ENCODE measurements at regions not wholly inside any gene's neighbourhood (a gene's known extent, or its start where the extent isn't known, plus 50 kb on each side); places are given as distances from the start of the nearest gene placed in this dataset.

GRCh38 chr6:74256381-74256780, 560.4 kb downstream of the CD109 start:
- TF ChIP-seq FOXP2 (optimal IDR thresholded peaks at IDR 0.05; ENCODE audit: borderline replicate concordance, extremely low read depth, extremely low read length, insufficient read depth) (no peak), TAF1 (IDR thresholded peaks at IDR 0.05; ENCODE audit: borderline replicate concordance, insufficient read depth, low read length) (no peak), REST (IDR thresholded peaks at IDR 0.05; ENCODE audit: insufficient read depth in 1 of 2, low read depth in 2 of 2, low read length in 2 of 2) (no peak), POLR2AphosphoS5 (IDR thresholded peaks at IDR 0.05; ENCODE audit: low read depth, low read length) (no peak), SIN3A (IDR thresholded peaks at IDR 0.05; ENCODE audit: borderline replicate concordance, insufficient read depth, low read length) (no peak)

GRCh38 chr6:74253261-74253660, 557.3 kb downstream of the CD109 start:
- TF ChIP-seq FOXP2 (optimal IDR thresholded peaks at IDR 0.05; ENCODE audit: borderline replicate concordance, extremely low read depth, extremely low read length, insufficient read depth) (no peak), REST (IDR thresholded peaks at IDR 0.05; ENCODE audit: insufficient read depth in 1 of 2, low read depth in 2 of 2, low read length in 2 of 2) (no peak), SIN3A (IDR thresholded peaks at IDR 0.05; ENCODE audit: borderline replicate concordance, insufficient read depth, low read length) (no peak)

- TF ChIP-seq REST (IDR thresholded peaks at IDR 0.05; ENCODE audit: insufficient read depth in 1 of 2, low read depth in 2 of 2, low read length in 2 of 2) (no peak), POLR2AphosphoS5 (IDR thresholded peaks at IDR 0.05; ENCODE audit: low read depth, low read length) (no peak), SIN3A (IDR thresholded peaks at IDR 0.05; ENCODE audit: borderline replicate concordance, insufficient read depth, low read length) (no peak), FOXP2 (optimal IDR thresholded peaks at IDR 0.05; ENCODE audit: borderline replicate concordance, extremely low read depth, extremely low read length, insufficient read depth) (no peak), TAF1 (IDR thresholded peaks at IDR 0.05; ENCODE audit: borderline replicate concordance, insufficient read depth, low read length) (no peak)
Measured at GRCh38 chr6:74250161-74250818, 554.3 kb downstream of the CD109 start.

- no peak for TF ChIP-seq TAF1 (IDR thresholded peaks at IDR 0.05; ENCODE audit: borderline replicate concordance, insufficient read depth, low read length)
- no peak for TF ChIP-seq FOXP2 (optimal IDR thresholded peaks at IDR 0.05; ENCODE audit: borderline replicate concordance, extremely low read depth, extremely low read length, insufficient read depth)
- TF ChIP-seq POLR2AphosphoS5 (IDR thresholded peaks at IDR 0.05; ENCODE audit: low read depth, low read length): no peak
- TF ChIP-seq SIN3A (IDR thresholded peaks at IDR 0.05; ENCODE audit: borderline replicate concordance, insufficient read depth, low read length): no peak
- no peak for TF ChIP-seq REST (IDR thresholded peaks at IDR 0.05; ENCODE audit: insufficient read depth in 1 of 2, low read depth in 2 of 2, low read length in 2 of 2)
Measured at GRCh38 chr6:74249658-74250057, 553.7 kb downstream of the CD109 start.

- TF ChIP-seq POLR2AphosphoS5 (IDR thresholded peaks at IDR 0.05; ENCODE audit: low read depth, low read length) (no peak), SIN3A (IDR thresholded peaks at IDR 0.05; ENCODE audit: borderline replicate concordance, insufficient read depth, low read length) (no peak), TAF1 (IDR thresholded peaks at IDR 0.05; ENCODE audit: borderline replicate concordance, insufficient read depth, low read length) (no peak), REST (IDR thresholded peaks at IDR 0.05; ENCODE audit: insufficient read depth in 1 of 2, low read depth in 2 of 2, low read length in 2 of 2) (no peak), FOXP2 (optimal IDR thresholded peaks at IDR 0.05; ENCODE audit: borderline replicate concordance, extremely low read depth, extremely low read length, insufficient read depth) (no peak)
Measured at GRCh38 chr6:74248966-74249365, 553.0 kb downstream of the CD109 start.

All from PFSK-1 (cell line).